PC-9 (cell line): ENCODE measurements at regions not wholly inside any gene's neighbourhood (a gene's known extent, or its start where the extent isn't known, plus 50 kb on each side); places are given as distances from the start of the nearest gene placed in this dataset.

ENCODE experiments used
- BruUV-seq: library from RNA; stranded (reverse); fragments of 400-500 nt; replicated peaks from 2 replicates; lab custom pipeline; 2021; lab: Mats Ljungman, UMichigan
- CTCF ChIA-PET: fragments of 300-600 bp; sonication (Branson Sonifier 250); formaldehyde crosslinking; loops from one replicate; lab custom pipeline; 2022; ENCODE audit warnings: antibody characterized with exemption; lab: Charles Lee
- POLR2A ChIA-PET: fragments of 300-600 bp; sonication (Branson Sonifier 250); formaldehyde crosslinking; loops from one replicate; lab custom pipeline; 2022; ENCODE audit warnings: antibody characterized with exemption; ENCODE audit not compliant: unreplicated experiment; lab: Charles Lee
- DNase-seq, 2 experiments: peaks; one replicate each; pipeline versions ENCODE4 v3.0.0 to v3.0.0-alpha.2; 2015 to 2022; ENCODE audit warnings: mixed read lengths in 1 of 2
- H2AFZ ChIP-seq: fragments of 200-600 bp; sonication (generic); 2 replicates; pipeline ENCODE4 v1.8.1; 2017; ENCODE audit warnings: antibody characterized with exemption
- H3F3A ChIP-seq: fragments of 200-600 bp; sonication (generic); 2 replicates; pipeline ENCODE4 v1.8.1; 2017; ENCODE audit warnings: antibody characterized with exemption, mild to moderate bottlenecking, low read depth; ENCODE audit not compliant: insufficient read depth
- H3K27ac ChIP-seq: fragments of 200-600 bp; sonication (generic); 2 replicates; pipeline ENCODE4 v1.6.1; 2016; ENCODE audit warnings: mixed run types
- H3K27me3 ChIP-seq: fragments of 200-600 bp; sonication (generic); 2 replicates; pipeline ENCODE4 v1.6.1; 2016; ENCODE audit warnings: low read depth, mixed run types; ENCODE audit not compliant: insufficient read depth
- H3K36me3 ChIP-seq: fragments of 200-600 bp; sonication (generic); 2 replicates; pipeline ENCODE4 v1.6.1; 2016; ENCODE audit warnings: low read depth, mixed run types
- H3K4me1 ChIP-seq: fragments of 200-600 bp; sonication (generic); replicated peaks from 2 replicates; pipeline ENCODE4 v1.6.1; 2016; ENCODE audit warnings: mixed run types; ENCODE audit not compliant: insufficient read depth
- H3K4me2 ChIP-seq: fragments of 200-600 bp; sonication (generic); 2 replicates; pipeline ENCODE4 v1.6.1; 2017; ENCODE audit warnings: mixed run types
- H3K4me3 ChIP-seq: fragments of 200-600 bp; sonication (generic); 2 replicates; pipeline ENCODE4 v1.6.1; 2016; ENCODE audit warnings: mixed run types
- H3K79me2 ChIP-seq: fragments of 200-600 bp; sonication (generic); 2 replicates; pipeline ENCODE4 v1.6.1; 2017; ENCODE audit warnings: low read depth, mixed run types
- H3K9me2 ChIP-seq: fragments of 200-600 bp; sonication (generic); 2 replicates; pipeline ENCODE4 v1.8.1; 2017; ENCODE audit warnings: mild to moderate bottlenecking; ENCODE audit not compliant: insufficient read depth
- H3K9me3 ChIP-seq: fragments of 200-600 bp; sonication (generic); 2 replicates; pipeline ENCODE4 v1.8.1; 2016; ENCODE audit warnings: low read depth; ENCODE audit not compliant: insufficient read depth
- H4K20me1 ChIP-seq: fragments of 200-600 bp; sonication (generic); 2 replicates; pipeline ENCODE4 v1.8.1; 2017; ENCODE audit not compliant: insufficient read depth
- CTCF ChIP-seq: fragments of 200-600 bp; sonication (generic); conservative IDR thresholded peaks from 2 replicates; pipeline ENCODE4 v1.6.1; 2017; ENCODE audit warnings: mixed run types, antibody characterized with exemption, mild to moderate bottlenecking, moderate library complexity
- EZH2 ChIP-seq: fragments of 200-600 bp; sonication (generic); IDR thresholded peaks from 2 replicates; pipeline ENCODE4 v1.8.0; 2017; ENCODE audit warnings: antibody characterized with exemption, low read depth
- intact Hi-C: fragments of 100-400 bp; cut with micrococcal nuclease; formaldehyde crosslinking; loops from one replicate; pipeline ENCODE4 v1.10.0; 2022; ENCODE audit not compliant: unreplicated experiment

GRCh38 chr12:58765653-58766512 lies 154.4 kb downstream of the LRIG3 start:
- TF ChIP-seq EZH2: no peak
- TF ChIP-seq CTCF: no peak
- no peaks in the 10 kb centered on the region for H3K79me2 ChIP-seq
- POLR2A ChIA-PET: no interaction called here
- H3K27me3 ChIP-seq: no peaks in the 10 kb centered on the region
- DNase-seq: no peak
- CTCF ChIA-PET: no interaction called here
- H3F3A ChIP-seq: no peaks in the 10 kb centered on the region
- no peaks in the 10 kb centered on the region for H3K9me2 ChIP-seq
- intact Hi-C loops: no loop called here
- no peak overlapping the region for H3K4me2 ChIP-seq
- no peaks in the 10 kb centered on the region for H3K36me3 ChIP-seq
- no TSS peak for BruUV-seq
- H3K4me3 ChIP-seq: no peak overlapping the region
- no peak overlapping the region for H3K27ac ChIP-seq
- no peaks in the 10 kb centered on the region for H3K4me1 ChIP-seq
- no peaks in the 10 kb centered on the region for H4K20me1 ChIP-seq
- no peaks in the 10 kb centered on the region for H3K9me3 ChIP-seq
- no peak overlapping the region for H2AFZ ChIP-seq

- Histone ChIP-seq H3K9me2 (no peaks in the 10 kb centered on the region), H3F3A (no peaks in the 10 kb centered on the region), H3K36me3 (no peaks in the 10 kb centered on the region), H3K27me3 (no peaks in the 10 kb centered on the region), H3K27ac (no peak overlapping the region), H3K4me1 (no peaks in the 10 kb centered on the region), H3K4me3 (no peak overlapping the region), H2AFZ (no peak overlapping the region), H3K9me3 (no peaks in the 10 kb centered on the region), H3K4me2 (no peak overlapping the region), H3K79me2 (no peaks in the 10 kb centered on the region), H4K20me1 (no peaks in the 10 kb centered on the region)
- no peak for TF ChIP-seq CTCF
- no peak for TF ChIP-seq EZH2
- intact Hi-C loops: no loop called here
- BruUV-seq: no TSS peak
- ChIA-PET POLR2A (no interaction called here), CTCF (no interaction called here)
- no peak for DNase-seq
Measured at GRCh38 chr12:58766513-58766870, 153.8 kb downstream of the LRIG3 start.

GRCh38 chr12:58767496-58767895 lies 152.8 kb downstream of the LRIG3 start:
- no peak overlapping the region for H2AFZ ChIP-seq
- no peaks in the 10 kb centered on the region for H4K20me1 ChIP-seq
- no peak for DNase-seq
- intact Hi-C loops: no loop called here
- H3K36me3 ChIP-seq: no peaks in the 10 kb centered on the region
- ChIA-PET POLR2A (no interaction called here), CTCF (no interaction called here)
- peaks cover 2% of the 10 kb centered on the region; the same call in 1 of the 2 replicates for H3K9me2 ChIP-seq
- H3K27me3 ChIP-seq: no peaks in the 10 kb centered on the region
- no peaks in the 10 kb centered on the region for H3F3A ChIP-seq
- no TSS peak for BruUV-seq
- no peak overlapping the region for H3K27ac ChIP-seq
- no peak overlapping the region for H3K4me2 ChIP-seq
- H3K79me2 ChIP-seq: no peaks in the 10 kb centered on the region
- no peaks in the 10 kb centered on the region for H3K4me1 ChIP-seq
- TF ChIP-seq CTCF (no peak), EZH2 (no peak)
- H3K9me3 ChIP-seq: no peaks in the 10 kb centered on the region
- H3K4me3 ChIP-seq: no peak overlapping the region
